Activated gamma-delta T cell treated with Interleukin-2 at 50 U/mL for 16 hours (primary cell): ENCODE measurements at regions not wholly inside any gene's neighbourhood (a gene's known extent, or its start where the extent isn't known, plus 50 kb on each side); places are given as distances from the start of the nearest gene placed in this dataset.
A peak's percentile ranks its signal among the peaks of the same experiment; 100 is the strongest.

Experiments
- DNase-seq: peaks from one replicate; pipeline ENCODE4 v3.0.0-alpha.2; 2020

GRCh38 chr14:73800970-73801515 is 50.6 kb upstream of the PTGR2 start:
- no peak for DNase-seq

- no peak for DNase-seq
Measured at GRCh38 chr14:73797543-73798265, 53.9 kb upstream of the PTGR2 start.

GRCh38 chr14:73796893-73797542 is 54.6 kb upstream of the PTGR2 start:
- no peak for DNase-seq

GRCh38 chr14:73796415-73796814 is 55.2 kb upstream of the PTGR2 start:
- no peak for DNase-seq

GRCh38 chr14:73795974-73796373 is 55.7 kb upstream of the PTGR2 start:
- DNase-seq, result no peak

- no peak for DNase-seq
Measured at GRCh38 chr14:73795466-73795865, 56.2 kb upstream of the PTGR2 start.

GRCh38 chr14:73794146-73794545 is 57.5 kb upstream of the PTGR2 start:
- DNase-seq, result no peak

GRCh38 chr14:73792481-73792880 is 59.1 kb upstream of the PTGR2 start:
- DNase-seq, result no peak

- DNase-seq, result no peak
Measured at GRCh38 chr14:73789989-73790581, 61.5 kb upstream of the PTGR2 start.

GRCh38 chr14:73788701-73789551 is 62.7 kb upstream of the PTGR2 start:
- DNase-seq, result no peak

GRCh38 chr14:73788317-73788598 is 63.4 kb upstream of the PTGR2 start:
- DNase-seq, result no peak

GRCh38 chr14:73787486-73788316 is 63.9 kb upstream of the PTGR2 start:
- DNase-seq, result peak; percentile 29

- peak; percentile 45 for DNase-seq
Measured at GRCh38 chr14:73786636-73787485, 64.8 kb upstream of the PTGR2 start.

GRCh38 chr14:73785834-73786635 is 65.6 kb upstream of the PTGR2 start:
- peak; percentile 62 for DNase-seq

GRCh38 chr14:73785336-73785833 is 66.2 kb upstream of the PTGR2 start:
- DNase-seq, result no peak

GRCh38 chr14:73784988-73785313 is 66.7 kb upstream of the PTGR2 start:
- DNase-seq, result no peak

GRCh38 chr14:73784181-73784987 is 67.2 kb upstream of the PTGR2 start:
- no peak for DNase-seq

GRCh38 chr14:73783107-73783727 is 68.4 kb upstream of the PTGR2 start:
- no peak for DNase-seq

GRCh38 chr14:73782623-73783022 is 68.4 kb upstream of the PNMA1 start:
- DNase-seq, result no peak
